ENCODE measurements at regions not wholly inside any gene's neighbourhood (a gene's known extent, or its start where the extent isn't known, plus 50 kb on each side); places are given as distances from the start of the nearest gene placed in this dataset.

- Histone ChIP-seq H3K9me2 (replicated peaks; ENCODE audit: low read length) (no peaks in the 10 kb centered on the region), H3K27me3 (ENCODE audit: low read length) (no peaks in the 10 kb centered on the region), H3K79me2 (ENCODE audit: low read length) (no peaks in the 10 kb centered on the region), H3K4me2 (ENCODE audit: low read length) (no peak overlapping the region), H3K9ac (ENCODE audit: low read length) (no peak overlapping the region), H4K20me1 (ENCODE audit: low read length) (no peaks in the 10 kb centered on the region), H3K9me3 (ENCODE audit: low read length) (no peaks in the 10 kb centered on the region), H3K4me1 (ENCODE audit: insufficient read depth, low read length) (peaks cover 24% of the 10 kb centered on the region), H3K36me3 (ENCODE audit: low read depth, low read length) (no peaks in the 10 kb centered on the region), H2AFZ (ENCODE audit: low read length) (no peak overlapping the region), H3K4me3 (ENCODE audit: low read length) (no peak overlapping the region), H3F3A (ENCODE audit: low read length, unreplicated experiment) (peaks cover 7% of the 10 kb centered on the region), H3K27ac (ENCODE audit: low read length) (no peak overlapping the region)
- ATAC-seq (no peak), DNase-seq (no peak)
- no TSS peak for BruUV-seq (replicated peaks)
- ChIA-PET CTCF (no interaction called here), POLR2A (ENCODE audit: unreplicated experiment) (no interaction called here)
- TF ChIP-seq CTCF (conservative IDR thresholded peaks at IDR 0.05; ENCODE audit: low read depth, low read length) (no peak), EZH2 (IDR thresholded peaks at IDR 0.05; ENCODE audit: low read length, unreplicated experiment) (no peak), EZH2phosphoT487 (IDR thresholded peaks at IDR 0.05; ENCODE audit: borderline replicate concordance, low read length) (no peak)
- intact Hi-C loops (cut with micrococcal nuclease), result no loop called here
Observed at GRCh38 chr6:148138573-148138972, 204.1 kb upstream of the SASH1 start.

GRCh38 chr6:148140772-148141557 is 201.7 kb upstream of the SASH1 start:
- Histone ChIP-seq H3K27me3 (ENCODE audit: low read length) (no peaks in the 10 kb centered on the region), H2AFZ (ENCODE audit: low read length) (peak overlapping the region; percentile 47), H3K4me1 (ENCODE audit: insufficient read depth, low read length) (peaks cover 19% of the 10 kb centered on the region), H4K20me1 (ENCODE audit: low read length) (no peaks in the 10 kb centered on the region), H3K79me2 (ENCODE audit: low read length) (no peaks in the 10 kb centered on the region), H3F3A (ENCODE audit: low read length, unreplicated experiment) (peaks cover 7% of the 10 kb centered on the region), H3K36me3 (ENCODE audit: low read depth, low read length) (no peaks in the 10 kb centered on the region; the same call in 1 of the 2 replicates), H3K9ac (ENCODE audit: low read length) (peak overlapping the region; percentile 36), H3K4me2 (ENCODE audit: low read length) (peak overlapping the region; percentile 62), H3K9me3 (ENCODE audit: low read length) (no peaks in the 10 kb centered on the region), H3K27ac (ENCODE audit: low read length) (peak overlapping the region; percentile 86), H3K4me3 (ENCODE audit: low read length) (0 out of 2 replicates have a peak overlapping the region, but pooled peaks have one; percentile 23), H3K9me2 (replicated peaks; ENCODE audit: low read length) (no peaks in the 10 kb centered on the region)
- ATAC-seq (peak; percentile 80), DNase-seq (peak; percentile 53)
- CTCF ChIA-PET, result no interaction called here
- TF ChIP-seq EZH2 (IDR thresholded peaks at IDR 0.05; ENCODE audit: low read length, unreplicated experiment) (no peak), EZH2phosphoT487 (IDR thresholded peaks at IDR 0.05; ENCODE audit: borderline replicate concordance, low read length) (no peak), CTCF (conservative IDR thresholded peaks at IDR 0.05; ENCODE audit: low read depth, low read length) (no peak)
- POLR2A ChIA-PET (ENCODE audit: unreplicated experiment), result interaction anchor here (0.6 kb wide), 1 partner anchor 592 kb away, joined by 4 read pairs; no protein-coding TSS in a partner anchor
- BruUV-seq (replicated peaks), result no TSS peak
- intact Hi-C loops (cut with micrococcal nuclease), result loop anchor here (2.0 kb wide), 1 partner anchor 166 kb away; no protein-coding TSS in a partner anchor

- intact Hi-C loops (cut with micrococcal nuclease), result no loop called here
Observed at GRCh38 chr6:148142821-148143220, 199.8 kb upstream of the SASH1 start.

More at GRCh38 chr6:148142821-148143220, 199.8 kb upstream of the SASH1 start:
- ChIA-PET CTCF (no interaction called here), POLR2A (ENCODE audit: unreplicated experiment) (no interaction called here)
- no peak overlapping the region for H3K27ac ChIP-seq (ENCODE audit: low read length)
- no peaks in the 10 kb centered on the region for H3K27me3 ChIP-seq (ENCODE audit: low read length)
- no peaks in the 10 kb centered on the region; the same call in 1 of the 2 replicates for H3K36me3 ChIP-seq (ENCODE audit: low read depth, low read length)
- H3K9ac ChIP-seq (ENCODE audit: low read length), result no peak overlapping the region
- ATAC-seq, result no peak
- H3K79me2 ChIP-seq (ENCODE audit: low read length), result no peaks in the 10 kb centered on the region
- H3K4me2 ChIP-seq (ENCODE audit: low read length), result no peak overlapping the region
- H3K4me1 ChIP-seq (ENCODE audit: insufficient read depth, low read length), result peaks cover 34% of the 10 kb centered on the region
- BruUV-seq (replicated peaks), result no TSS peak
- H2AFZ ChIP-seq (ENCODE audit: low read length), result no peak overlapping the region
- peaks cover 7% of the 10 kb centered on the region for H3F3A ChIP-seq (ENCODE audit: low read length, unreplicated experiment)
- H3K9me3 ChIP-seq (ENCODE audit: low read length), result no peaks in the 10 kb centered on the region
- H4K20me1 ChIP-seq (ENCODE audit: low read length), result no peaks in the 10 kb centered on the region
- H3K9me2 ChIP-seq (replicated peaks; ENCODE audit: low read length), result no peaks in the 10 kb centered on the region
- no peak overlapping the region for H3K4me3 ChIP-seq (ENCODE audit: low read length)
- TF ChIP-seq EZH2 (IDR thresholded peaks at IDR 0.05; ENCODE audit: low read length, unreplicated experiment) (no peak), EZH2phosphoT487 (IDR thresholded peaks at IDR 0.05; ENCODE audit: borderline replicate concordance, low read length) (no peak), CTCF (conservative IDR thresholded peaks at IDR 0.05; ENCODE audit: low read depth, low read length) (no peak)
- no peak for DNase-seq

All from PC-3 (cell line).